ENCODE measurements at regions not wholly inside any gene's neighbourhood (a gene's known extent, or its start where the extent isn't known, plus 50 kb on each side); places are given as distances from the start of the nearest gene placed in this dataset.

DNA sequence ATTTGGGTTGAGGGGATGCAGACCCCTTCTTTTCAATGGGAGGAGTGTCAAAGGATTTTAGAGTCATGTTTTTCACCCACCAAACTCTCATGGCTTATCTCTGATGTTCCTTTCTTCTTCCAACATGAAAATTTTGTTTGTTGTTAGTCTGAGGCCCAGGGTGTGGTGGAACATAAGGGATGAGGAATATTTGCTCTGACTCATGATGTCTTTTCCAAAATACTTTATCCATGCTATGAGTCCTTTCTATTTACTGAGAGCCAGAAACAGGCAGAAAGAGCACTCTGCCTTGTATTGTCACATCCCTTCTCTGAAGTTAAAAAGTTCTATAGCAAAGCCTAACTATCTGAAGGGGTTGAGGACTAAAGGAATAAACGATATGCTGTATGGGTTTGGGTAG is 61.6 kb upstream of the GYPA start:
- TF ChIP-seq, protein P1, sequence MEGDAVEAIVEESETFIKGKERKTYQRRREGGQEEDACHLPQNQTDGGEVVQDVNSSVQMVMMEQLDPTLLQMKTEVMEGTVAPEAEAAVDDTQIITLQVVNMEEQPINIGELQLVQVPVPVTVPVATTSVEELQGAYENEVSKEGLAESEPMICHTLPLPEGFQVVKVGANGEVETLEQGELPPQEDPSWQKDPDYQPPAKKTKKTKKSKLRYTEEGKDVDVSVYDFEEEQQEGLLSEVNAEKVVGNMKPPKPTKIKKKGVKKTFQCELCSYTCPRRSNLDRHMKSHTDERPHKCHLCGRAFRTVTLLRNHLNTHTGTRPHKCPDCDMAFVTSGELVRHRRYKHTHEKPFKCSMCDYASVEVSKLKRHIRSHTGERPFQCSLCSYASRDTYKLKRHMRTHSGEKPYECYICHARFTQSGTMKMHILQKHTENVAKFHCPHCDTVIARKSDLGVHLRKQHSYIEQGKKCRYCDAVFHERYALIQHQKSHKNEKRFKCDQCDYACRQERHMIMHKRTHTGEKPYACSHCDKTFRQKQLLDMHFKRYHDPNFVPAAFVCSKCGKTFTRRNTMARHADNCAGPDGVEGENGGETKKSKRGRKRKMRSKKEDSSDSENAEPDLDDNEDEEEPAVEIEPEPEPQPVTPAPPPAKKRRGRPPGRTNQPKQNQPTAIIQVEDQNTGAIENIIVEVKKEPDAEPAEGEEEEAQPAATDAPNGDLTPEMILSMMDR (IDR thresholded peaks at IDR 0.05), result no peak

DNA sequence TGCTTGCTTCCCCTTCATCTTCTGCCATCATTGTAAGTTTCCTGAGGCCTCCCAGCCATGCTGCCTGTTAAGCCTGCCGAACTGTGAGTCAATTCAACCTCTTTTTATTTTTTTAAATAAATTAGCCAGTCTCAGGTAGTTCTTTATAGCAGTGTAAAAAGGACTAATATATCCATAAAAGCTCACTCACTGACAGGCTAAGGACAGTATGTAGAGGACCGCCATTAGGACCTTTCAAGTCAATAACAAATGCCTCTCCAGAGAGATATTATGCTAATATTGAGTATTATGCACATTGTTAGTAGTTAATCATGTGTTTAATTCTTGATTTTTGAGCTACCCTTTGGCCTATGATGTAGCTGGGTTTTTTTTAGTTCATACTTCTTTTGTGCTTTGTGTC is 62.6 kb upstream of the GYPA start:
- TF ChIP-seq, protein P1 (IDR thresholded peaks at IDR 0.05), result no peak

DNA sequence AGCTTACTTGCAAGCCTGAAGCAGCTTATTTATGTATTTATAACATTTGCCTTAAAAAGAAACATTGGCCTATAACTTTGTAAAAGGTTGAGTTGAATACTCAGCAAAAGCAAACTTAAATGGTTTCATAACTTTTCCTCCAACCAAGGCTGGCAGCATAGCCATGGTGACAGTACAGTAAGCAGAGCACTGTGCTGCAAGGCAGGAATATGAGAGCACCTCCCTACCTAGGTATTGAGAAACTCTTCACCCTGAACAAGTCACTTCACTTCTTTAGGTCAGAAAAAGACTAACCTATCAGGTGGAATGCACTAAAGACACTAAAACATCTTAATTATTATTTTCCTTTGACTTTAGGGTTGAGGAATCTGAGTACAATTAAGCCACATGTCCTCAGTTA is 63.9 kb upstream of the GYPA start:
- TF ChIP-seq, protein P1 (IDR thresholded peaks at IDR 0.05), result no peak

DNA sequence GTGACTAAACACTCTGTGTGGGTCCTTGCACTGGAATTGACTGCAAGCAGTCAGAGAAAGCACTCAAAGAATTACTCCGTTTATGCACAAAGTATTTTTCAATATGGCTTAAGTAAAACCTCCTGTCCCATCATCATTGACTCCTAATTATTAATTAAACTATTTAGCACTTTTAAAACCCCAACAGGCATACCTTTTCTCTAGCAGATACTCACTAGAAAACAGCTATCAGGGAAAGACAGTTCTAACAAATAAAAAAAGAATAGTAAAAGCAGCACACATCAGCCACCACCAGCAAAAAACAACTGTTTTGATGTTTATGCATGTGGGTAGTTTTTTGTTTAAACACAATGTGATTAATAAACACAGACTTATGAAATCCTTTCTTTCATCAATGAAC is 66.2 kb upstream of the GYPA start:
- TF ChIP-seq, protein P1 (IDR thresholded peaks at IDR 0.05), result no peak

DNA sequence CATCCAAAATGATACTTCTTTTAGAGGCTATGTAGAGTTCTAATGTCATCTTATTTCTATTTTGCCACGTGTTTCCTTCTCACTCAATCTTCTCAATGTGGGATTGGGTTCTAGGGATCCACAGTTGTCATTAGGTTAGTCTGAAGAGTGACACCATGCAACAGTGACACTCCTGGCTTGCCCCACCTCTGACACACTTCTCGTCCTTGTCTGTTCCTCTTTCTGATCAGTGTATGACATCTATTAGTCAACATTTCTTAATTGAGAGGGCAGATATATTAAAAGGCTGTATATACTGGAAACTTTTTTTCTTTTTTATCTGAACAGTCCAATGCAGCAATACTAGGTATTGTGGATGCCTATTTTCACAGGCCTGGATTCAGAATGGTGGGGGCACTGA is 67.6 kb upstream of the GYPA start:
- TF ChIP-seq, protein P1 (IDR thresholded peaks at IDR 0.05), result no peak

DNA sequence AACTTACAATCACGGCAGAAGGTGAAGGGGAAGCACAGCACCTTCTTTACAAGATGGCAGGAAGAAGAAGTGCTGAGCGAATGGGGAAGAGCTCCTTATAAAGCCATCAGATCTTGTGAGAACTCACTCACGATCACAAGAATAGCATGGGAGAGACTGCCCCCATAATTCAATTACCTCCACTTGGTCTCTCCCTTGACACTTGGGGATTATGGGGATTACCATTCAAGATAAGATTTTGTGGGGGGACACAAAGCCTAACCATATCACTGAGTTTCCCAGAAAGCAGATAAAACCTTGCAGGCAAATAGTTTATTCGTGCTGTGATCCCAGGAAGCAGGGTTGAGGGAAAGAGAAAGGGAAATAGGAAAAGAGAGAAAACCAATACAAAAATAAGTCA is 69.0 kb upstream of the GYPA start:
- TF ChIP-seq, protein P1 (IDR thresholded peaks at IDR 0.05), result no peak

DNA sequence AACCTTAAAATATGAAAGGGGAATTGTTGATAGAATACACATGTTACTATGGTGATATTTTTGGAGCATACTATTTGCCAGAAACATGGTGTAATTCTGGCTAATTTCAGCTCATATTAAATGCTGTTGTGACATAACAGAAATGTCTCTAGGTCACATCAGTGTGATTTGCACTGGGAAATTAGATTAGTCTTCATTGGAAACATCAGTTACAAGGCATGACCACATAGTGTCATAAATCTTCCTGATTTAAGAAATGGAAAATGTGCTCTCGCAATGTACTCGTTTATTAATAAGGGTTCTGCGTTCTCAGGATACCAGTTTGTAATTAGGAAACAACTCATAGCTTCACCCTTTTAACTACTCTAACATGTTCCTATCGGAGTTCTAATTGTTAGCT is 72.9 kb upstream of the GYPA start:
- TF ChIP-seq, protein P1 (IDR thresholded peaks at IDR 0.05), result no peak

DNA sequence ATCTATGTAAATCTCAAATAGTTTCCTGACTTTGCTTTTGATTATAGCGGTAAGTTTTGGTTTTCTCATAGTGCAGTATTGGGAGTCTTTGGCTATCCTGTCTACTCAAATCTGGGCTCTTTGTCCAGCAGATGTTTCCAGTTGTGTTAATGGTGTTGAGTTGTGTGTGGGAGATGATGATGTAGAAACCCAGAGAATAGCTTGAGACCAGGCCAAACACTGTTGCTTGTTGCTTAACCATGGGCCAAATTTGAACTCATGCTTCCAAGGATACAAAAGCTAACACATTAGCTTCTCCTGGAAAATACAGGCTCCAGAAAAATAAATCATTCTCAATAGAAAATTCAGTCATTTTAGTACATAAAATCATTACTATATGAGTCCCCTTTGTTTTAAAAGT is 82.6 kb upstream of the GYPA start:
- TF ChIP-seq, protein P1 (IDR thresholded peaks at IDR 0.05), result no peak

Data from LNCAP (cell line).